Activated T-helper 1 cell treated with anti-CD3 and anti-CD28 coated beads, Interleukin-2, amount 50 U/mL, for 16 hours (primary cell): ENCODE measurements at regions not wholly inside any gene's neighbourhood (a gene's known extent, or its start where the extent isn't known, plus 50 kb on each side); places are given as distances from the start of the nearest gene placed in this dataset.

Experiments used
- DNase-seq, 2 donors: peaks; one replicate each; pipeline ENCODE4 v3.0.0-alpha.2; 2020; ENCODE audit warnings: low read depth in 1 of 2, low spot score in 1 of 2

DNA sequence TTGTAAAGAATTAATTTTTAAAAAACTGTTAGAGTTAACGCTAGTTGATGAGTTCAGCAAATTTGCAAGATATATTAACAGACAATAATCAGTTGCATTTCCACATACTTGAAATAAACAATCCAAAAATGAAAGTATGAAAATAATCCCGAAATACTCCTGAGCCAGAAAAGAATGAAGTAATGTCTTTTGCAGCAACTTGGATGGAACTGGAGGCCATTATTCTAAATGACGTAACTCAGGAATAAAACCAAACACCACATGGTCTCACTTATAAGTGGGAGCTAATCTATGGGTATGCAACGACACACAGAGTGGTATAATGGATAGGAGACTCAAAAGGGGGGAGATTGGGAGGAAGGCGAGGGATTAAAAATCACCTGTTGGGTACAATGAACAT, 872.9 kb upstream of the GJE1 start:
- DNase-seq = no peak

DNA sequence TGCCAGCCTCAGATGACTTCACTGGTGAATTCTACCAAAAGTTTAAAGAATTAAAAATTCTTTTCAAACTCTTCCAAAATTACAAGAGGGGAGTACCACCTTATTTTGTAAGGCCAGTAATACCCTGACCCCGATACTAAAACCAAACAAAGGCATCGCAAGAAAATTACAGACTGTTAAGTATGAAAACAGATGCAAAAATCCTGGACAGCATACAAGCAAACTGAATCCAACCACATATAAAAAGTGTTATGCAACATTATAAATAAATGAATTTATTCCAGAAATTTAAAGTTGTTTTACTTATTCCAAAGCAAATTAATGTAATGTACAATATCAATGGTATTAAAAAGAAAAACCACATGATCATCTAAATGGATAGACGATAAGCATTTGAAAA, 873.6 kb upstream of the GJE1 start:
- DNase-seq = no peak

GRCh38 chr6:141258516-141258915, 874.2 kb upstream of the GJE1 start:
- no peak for DNase-seq

GRCh38 chr6:141254336-141254735, 878.4 kb upstream of the GJE1 start:
- no peak for DNase-seq

DNA sequence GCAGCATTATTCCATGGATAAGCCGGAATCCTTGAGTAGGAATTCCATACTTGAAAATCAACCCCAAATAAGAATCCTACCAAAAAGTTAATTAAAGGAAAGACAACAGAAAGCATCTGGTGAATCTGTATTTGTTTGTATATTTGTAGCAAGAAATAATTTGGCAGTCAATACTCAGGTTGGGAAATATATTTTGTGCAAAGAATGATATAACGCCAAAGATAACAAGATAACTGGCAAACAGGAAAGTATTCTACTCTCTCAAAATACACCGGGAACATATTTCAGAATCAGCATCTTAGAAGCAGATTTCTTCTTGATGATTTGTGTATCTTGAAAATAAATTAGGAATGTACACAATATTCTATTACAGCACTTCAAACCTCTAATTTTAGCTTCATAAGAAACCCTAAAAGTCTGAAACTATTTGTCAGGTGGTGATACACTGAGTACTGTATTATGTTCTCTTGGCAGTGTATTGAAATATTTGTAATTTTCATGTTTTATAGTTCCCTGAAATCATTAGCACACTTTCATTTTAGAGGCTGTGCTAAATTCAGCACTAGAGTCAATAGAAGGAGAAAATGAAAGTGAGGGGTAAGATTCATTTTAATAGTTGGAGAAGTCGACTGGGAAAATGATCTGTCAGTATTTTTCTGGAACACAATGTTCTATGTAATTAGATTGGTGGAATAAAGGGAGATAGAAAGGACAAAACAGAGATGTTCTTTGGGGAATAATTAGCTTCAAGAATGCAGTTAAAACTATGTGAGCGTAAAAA, 879.7 kb upstream of the GJE1 start:
- DNase-seq = no peak

DNA sequence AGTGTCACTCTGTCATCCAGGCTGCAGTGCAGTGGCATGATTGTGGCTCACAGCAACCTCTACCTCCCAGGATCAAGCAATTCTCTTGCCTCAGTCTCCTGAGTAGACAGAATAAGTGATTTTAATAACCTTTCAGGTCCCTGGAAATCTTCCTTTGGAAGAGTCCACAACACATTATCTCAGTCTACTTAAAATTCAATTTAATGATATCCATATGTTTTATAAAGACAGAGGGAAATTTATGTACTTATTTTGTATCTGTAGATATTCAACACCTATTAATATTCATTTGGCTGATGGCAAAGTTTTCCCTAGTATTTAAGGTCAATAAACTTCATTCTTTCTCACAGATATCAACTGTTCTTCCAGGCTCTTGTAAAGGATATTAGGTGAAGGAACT, 881.4 kb upstream of the GJE1 start:
- DNase-seq = no peak

- DNase-seq = no peak
These were observed 884.5 kb upstream of the GJE1 start for GRCh38 chr6:141248021-141248799.

DNA sequence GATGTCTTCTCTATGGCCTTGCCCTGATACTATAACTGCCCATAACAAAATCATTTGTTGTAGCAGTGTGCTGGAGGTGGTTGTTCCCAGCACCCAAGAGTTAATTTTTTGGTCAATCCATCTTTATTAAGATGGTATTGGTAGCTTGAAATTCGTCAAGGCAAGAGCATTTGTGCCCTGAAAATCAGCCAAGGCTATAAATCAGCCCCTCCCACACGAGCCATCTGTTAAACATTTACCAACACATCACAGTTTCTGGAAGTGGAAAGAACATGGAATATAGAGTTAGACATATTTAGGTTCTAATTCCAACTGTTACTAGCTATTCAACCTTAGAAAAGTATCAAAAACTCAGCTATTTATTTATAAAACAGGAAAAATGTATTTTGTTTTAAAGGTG, 888.4 kb upstream of the GJE1 start:
- no peak for DNase-seq

GRCh38 chr6:141242957-141243356, 889.8 kb upstream of the GJE1 start:
- DNase-seq = no peak

DNA sequence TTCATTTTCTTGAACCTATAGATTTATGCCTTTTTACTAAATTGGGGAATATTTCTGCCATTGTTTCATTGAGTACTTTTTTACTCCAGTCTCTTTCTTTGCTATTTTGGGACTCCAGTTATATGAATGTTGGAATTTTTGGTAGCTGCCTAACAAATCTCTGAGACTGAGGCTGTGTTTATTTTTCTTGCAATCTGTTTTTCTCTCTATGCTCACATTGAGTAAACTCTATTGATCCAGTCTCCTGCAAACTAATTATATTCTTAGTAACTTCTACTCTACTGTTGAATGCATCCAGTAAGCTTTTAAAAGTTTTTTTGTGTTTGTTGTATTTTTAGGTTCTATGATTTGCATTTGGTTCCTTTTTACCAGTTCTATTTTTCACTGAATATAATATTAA, 903.4 kb upstream of the GJE1 start:
- no peak for DNase-seq

- DNase-seq = no peak
These were observed 914.1 kb upstream of the GJE1 start for GRCh38 chr6:141218583-141218982.

DNA sequence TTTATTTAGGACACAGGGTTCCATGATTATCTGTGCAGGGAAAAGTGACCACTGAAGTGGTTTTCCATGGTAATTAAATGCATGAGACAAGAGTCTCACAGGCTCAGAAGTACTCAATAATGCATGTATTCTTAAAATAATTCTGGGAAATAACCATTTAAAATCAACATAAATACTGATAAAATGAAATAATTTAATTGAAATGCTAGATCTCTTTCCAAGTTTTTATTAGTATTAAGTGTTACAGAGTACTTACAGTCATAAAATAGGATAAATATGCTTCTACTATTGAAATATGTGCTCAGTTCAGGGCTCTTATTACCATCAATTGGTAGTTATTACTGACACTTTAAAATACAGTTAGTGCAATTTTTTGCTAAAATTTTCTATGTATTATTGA, 916.0 kb upstream of the GJE1 start:
- no peak for DNase-seq

GRCh38 chr6:141212296-141212695, 920.4 kb upstream of the GJE1 start:
- DNase-seq = no peak

DNA sequence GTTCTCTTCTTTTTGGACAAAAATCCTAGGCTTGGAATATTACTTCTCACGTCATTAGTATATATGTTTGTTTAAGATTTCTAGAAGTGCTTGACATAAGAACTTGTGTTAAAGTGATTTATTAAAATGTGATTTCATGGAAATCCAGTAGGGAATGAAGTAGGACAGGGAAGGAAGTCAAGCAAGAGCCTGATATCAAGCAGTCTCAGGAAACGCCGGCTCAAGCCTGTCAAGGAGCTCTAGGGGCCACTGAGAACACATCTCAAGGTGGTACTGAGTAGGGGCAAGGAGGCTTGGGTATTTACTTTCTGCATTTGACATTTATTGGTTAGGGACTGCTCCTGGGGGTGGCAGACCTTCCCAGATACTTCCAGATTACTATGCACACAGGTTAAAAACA, 920.9 kb upstream of the GJE1 start:
- DNase-seq = no peak

DNA sequence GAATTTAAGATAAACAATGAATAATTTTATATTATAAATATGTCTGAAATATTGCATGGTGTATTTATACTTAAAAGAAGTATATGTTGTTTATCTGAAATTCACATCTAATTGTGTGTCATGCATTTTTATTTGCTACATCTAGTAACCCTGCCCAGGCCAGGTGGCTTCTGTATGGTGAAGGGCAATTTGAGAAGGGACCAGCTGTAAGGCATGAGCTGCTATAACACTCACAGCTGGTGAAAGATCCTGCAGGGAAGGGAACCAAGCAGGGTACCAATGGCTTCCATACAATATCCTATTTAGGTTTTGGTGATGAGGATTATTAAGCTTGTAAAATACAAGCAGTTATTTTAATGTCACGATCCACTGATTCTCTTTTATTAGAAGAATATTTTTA, 921.8 kb upstream of the GJE1 start:
- no peak for DNase-seq

DNA sequence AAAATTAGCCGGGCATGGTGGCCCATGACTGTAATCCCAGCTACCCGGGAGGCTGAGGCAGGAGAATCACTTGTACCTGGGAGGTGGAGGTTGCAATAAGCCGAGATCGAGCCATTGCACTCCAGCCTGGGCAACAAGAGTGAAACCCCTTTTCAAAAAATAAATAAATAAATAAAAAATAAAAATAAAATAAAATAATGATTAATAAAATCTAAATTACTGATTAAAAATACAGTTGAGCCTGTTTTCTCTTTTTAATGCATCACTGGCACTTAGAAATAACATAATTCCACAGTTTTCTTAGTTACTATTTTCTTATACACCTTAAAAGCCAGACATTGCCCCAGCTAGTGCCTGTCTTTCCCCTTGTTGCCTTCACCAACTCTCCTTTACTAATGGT, 922.8 kb upstream of the GJE1 start:
- no peak for DNase-seq

DNA sequence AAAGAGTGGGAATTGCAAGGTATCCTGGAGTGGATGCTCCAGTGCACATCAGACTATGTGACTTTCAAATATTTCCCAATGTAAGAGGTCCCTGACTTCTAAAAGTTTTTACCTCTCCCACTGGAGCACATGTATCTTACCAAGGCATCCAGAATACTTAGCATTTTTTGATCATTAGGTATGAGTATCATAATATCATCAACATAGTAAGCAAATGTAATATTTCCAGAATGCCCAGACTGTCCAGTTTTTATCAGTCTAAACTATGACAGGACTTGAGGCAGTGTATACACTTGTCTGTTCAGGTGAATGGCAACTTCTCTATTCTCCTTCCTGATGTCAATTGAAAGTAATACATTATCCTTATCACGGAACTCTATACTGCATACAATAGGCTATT, 924.6 kb upstream of the GJE1 start:
- no peak for DNase-seq

- DNase-seq = no peak
These were observed 928.7 kb upstream of the GJE1 start for GRCh38 chr6:141203902-141204575.

DNA sequence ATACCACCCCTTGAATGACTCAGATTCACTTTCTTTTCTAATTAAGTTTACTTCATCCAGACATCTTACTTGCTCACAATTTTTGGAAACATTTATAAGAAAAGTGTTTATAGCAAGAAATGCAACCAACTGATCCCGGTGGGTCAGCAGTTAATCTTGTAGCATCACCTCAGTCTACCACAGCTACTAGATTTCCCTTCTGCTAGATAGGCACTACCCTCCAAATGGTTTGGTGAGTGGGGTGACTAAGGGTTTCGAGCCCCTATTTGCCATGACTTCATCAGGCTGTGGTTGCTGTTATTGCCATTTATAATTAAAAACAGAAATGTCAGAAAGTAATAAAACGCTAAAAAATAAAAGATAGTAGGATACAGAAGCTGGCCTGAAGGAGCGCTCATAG, 930.1 kb upstream of the GJE1 start:
- no peak for DNase-seq

- DNase-seq = no peak
These were observed 933.7 kb upstream of the GJE1 start for GRCh38 chr6:141199074-141199473.

- DNase-seq = no peak
These were observed 937.4 kb upstream of the GJE1 start for GRCh38 chr6:141195251-141195832.

GRCh38 chr6:141183368-141183767, 949.4 kb upstream of the GJE1 start:
- DNase-seq = no peak
